HG03469 (cell line): ENCODE measurements at regions not wholly inside any gene's neighbourhood (a gene's known extent, or its start where the extent isn't known, plus 50 kb on each side); places are given as distances from the start of the nearest gene placed in this dataset.

Experiments
- ATAC-seq: cut with Tn5 transposase; IDR thresholded peaks from one replicate; pipeline ENCODE4 v1.9.1; 2021; ENCODE audit warnings: mild to moderate bottlenecking, moderate library complexity, moderate number of reproducible peaks; ENCODE audit not compliant: unreplicated experiment

- ATAC-seq, result no peak
Observed at GRCh38 chr6:6885521-6886170, 222.1 kb upstream of the RREB1 start.

DNA sequence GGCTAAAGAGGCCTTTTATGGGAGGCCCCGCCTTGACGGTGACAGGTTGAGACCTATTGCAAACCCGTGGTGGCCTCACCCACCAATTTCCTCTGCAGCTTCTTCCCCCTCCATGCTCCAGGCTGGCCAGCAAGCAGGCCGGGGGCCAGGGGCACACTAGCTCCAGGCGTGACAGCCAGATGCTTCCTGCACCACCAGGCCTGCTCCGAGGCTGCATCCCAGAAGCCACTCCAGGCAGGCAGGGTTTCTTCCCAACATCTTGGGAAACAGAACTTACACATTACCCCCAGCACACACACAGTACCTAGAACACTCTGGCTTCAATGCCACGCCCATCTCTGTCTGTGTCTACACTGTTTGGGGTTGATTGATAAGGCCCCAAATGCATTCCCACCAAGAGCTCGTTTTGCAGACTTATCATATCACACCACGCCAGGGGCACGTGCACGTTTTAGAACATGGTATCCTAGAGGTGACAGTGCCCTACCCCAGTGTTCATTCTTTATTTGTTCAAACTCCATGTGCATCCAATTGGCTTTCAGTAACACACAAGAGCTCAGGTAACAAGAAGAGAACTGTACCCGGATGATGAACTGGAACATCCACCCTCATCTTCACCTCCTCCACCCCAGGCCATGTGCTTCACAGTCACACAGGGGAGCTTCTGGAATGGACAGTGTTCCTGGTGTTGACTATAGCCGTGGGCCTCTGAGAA, 221.4 kb upstream of the RREB1 start:
- ATAC-seq, result no peak

GRCh38 chr6:6886886-6887285, 220.9 kb upstream of the RREB1 start:
- no peak for ATAC-seq

DNA sequence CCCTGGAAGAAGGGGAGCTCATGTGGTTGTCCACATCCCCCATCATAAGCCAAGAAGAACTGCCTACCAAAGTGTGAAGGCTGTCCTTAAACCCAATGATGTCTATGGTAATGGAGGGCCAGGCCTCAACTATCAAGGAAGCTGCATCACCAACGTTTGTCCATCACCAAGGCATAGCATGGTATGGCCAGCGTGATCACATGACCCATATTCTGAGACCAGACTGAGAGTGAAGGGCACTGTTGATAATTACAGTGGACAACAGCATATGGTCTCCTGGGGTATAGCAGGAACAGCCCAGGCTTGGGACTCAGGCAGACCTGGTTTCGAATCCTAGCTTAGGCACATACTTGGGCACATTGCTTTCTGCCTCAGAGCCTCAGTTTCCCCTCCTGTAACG, 218.2 kb upstream of the RREB1 start:
- ATAC-seq, result no peak

GRCh38 chr6:6890400-6890858, 217.3 kb upstream of the RREB1 start:
- no peak for ATAC-seq

- ATAC-seq, result no peak
Observed at GRCh38 chr6:6891125-6891721, 216.5 kb upstream of the RREB1 start.

DNA sequence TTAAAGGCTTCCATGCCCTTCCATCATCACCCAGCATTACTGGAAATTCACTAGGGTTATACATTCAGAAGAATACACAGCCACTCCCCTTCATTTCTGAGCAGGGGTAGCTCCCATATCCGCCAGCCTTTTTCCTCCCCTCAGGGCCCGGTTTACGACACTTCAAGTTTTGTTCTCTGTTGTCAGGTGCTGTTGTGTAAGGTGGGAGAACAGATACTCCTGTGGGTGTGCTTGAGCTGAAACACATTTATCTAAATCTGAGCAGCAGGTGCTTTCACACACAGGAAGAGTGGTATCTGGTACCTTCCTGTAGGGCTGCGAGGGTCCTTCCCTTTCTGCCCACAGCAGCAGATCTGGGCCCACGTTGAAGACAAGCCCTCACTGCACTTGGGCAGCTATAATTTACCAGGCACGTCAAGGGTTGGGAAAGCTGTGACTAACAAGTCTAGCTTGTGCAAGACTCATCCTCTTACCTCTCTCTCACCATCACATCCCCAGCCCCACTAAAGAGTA, 215.8 kb upstream of the RREB1 start:
- ATAC-seq, result no peak

DNA sequence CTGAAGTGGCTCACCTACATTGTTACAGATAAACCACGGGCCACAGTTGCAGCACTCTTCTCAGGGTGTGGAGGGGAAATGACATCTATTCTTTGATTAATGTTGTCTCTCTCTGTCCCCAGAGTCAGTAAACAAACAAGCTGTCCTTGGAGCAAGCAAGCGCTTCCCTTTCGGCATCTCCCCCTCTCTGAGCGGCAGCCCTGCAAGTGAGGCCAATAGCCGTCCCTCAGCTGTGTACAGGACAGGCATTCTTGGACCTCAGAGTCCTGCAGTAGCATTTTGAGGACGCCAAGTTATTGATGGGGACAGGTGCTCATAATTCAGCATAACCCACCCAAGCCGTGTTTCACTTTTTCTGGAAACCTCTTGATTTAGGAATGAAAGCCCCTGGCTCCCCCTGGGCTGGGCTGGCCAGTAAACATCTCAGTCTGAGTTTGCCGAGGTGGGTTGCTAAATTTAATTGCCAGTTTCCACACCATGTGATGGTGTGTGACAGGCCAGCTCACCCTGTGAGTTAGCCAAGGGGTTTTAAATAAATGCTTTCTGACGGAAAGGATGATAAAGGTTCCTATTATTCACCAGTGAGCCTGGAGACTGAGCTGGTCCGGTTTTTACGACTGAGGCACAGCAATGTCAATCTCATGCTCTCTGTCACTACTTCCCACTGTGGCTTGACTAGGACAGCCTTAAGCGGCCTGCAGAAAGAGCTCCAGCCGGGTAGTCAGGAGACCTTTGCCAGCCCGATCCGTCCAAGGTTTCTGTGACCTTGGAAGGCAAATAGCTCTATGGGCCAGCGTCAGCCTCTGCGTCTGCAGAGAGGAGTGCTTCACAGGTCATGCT, 214.8 kb upstream of the RREB1 start:
- no peak for ATAC-seq

DNA sequence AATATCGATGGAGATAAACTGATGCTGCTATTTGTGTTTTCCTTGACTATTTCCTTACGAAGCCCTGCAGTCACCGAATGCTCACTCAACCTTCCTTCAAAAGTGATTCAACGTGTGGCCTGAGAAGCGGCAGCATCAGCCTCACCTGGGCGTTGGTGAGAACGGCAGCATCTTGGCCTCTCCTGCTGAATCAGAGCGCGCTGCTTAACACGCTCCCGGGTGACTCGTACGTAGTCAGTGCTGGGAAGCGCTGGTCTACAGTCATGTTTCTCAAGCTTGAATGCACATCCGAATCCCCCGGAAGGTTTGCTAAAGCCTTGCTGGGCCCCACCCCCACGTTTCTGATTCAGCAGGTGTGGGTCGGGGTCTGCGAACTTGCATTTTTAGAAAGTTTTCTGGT, 214.1 kb upstream of the RREB1 start:
- ATAC-seq, result no peak

DNA sequence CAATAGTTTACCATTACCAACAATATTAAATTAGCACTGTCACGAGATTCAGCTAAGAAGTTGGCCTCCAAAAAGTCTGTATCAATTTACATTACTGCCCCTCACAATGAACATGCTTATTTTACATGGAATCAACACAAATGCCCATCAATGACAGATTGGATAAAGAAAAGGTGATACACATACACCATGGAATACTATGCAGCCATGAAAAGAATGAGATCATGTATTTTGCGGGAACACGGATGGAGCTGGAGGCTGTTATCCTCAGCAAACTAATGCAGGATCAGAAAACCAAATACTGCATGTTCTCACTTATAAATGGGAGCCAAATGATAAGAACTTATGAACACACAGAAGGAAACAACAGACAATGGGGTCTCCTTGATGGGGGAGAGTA, 211.8 kb upstream of the RREB1 start:
- no peak for ATAC-seq

DNA sequence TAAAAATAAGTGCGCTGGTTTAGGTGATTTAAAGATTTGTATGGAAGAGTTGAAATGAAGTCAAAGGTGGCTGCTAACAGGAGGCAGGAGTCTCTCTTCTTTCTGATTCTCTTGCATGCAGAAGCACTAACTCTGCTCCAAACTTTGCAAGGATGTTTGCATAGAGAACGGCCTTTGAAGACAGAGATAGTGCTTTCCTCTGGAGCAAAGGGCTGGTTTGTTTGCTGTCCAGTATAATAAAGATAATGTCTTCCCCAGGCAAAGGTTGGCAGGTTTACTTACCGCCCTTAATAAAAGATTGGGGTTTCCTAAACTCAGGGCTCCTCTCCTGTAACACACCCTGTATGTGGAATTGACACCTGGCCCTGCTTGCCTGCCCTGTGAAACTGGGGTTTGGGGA, 210.6 kb upstream of the RREB1 start:
- ATAC-seq, result no peak

GRCh38 chr6:6900569-6901204, 207.1 kb upstream of the RREB1 start:
- ATAC-seq, result no peak

GRCh38 chr6:6901205-6901719, 206.5 kb upstream of the RREB1 start:
- no peak for ATAC-seq

DNA sequence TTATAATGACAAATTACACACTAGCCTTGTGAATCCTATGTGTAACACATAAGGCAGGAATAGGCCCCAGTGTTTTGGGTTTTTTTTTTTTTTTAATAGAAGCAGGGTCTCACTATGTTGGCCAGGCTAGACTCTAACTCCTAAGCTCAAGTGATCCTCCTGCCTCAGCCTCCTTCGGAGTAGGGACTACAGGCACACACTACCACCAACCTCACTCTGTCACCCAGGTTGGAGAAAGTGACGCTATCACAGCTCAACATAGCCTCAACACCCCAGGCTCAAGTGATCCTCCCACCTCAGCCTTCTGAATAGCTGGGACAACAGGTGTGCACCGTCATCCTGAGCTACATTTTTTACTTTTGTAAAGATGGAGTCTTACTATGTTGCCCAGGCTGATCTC, 205.8 kb upstream of the RREB1 start:
- ATAC-seq, result no peak

- no peak for ATAC-seq
Observed at GRCh38 chr6:6905961-6906518, 201.7 kb upstream of the RREB1 start.

DNA sequence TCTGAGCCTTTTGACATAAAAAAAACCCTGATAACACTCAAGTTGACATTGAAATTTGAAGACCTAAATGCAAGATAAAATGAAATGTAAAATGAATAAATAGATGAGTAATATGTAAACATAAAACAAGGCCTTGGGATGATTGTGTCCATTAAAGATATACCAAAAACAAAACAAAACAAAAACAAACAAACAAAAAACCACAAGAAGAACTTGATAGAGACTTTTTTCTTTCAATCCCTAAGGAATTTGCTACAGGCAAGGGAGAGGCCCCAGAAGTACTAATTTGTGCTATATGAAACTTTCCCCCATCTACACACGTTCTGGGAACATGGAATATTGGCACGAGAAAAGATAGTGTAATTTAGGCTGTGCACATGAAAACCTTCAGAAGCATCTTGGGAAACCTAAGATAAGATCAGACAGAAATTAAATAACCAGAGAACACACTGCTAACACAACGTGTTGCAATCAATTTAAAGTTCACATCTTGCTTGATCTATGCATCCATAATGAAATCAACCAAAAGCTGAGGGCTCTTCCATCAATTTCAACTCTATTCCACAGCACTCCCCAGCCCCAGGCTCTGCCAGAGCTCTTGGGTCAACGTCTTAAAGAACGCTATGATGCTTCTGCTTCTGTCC, 201.1 kb upstream of the RREB1 start:
- no peak for ATAC-seq

- no peak for ATAC-seq
Observed at GRCh38 chr6:6907286-6907685, 200.5 kb upstream of the RREB1 start.

DNA sequence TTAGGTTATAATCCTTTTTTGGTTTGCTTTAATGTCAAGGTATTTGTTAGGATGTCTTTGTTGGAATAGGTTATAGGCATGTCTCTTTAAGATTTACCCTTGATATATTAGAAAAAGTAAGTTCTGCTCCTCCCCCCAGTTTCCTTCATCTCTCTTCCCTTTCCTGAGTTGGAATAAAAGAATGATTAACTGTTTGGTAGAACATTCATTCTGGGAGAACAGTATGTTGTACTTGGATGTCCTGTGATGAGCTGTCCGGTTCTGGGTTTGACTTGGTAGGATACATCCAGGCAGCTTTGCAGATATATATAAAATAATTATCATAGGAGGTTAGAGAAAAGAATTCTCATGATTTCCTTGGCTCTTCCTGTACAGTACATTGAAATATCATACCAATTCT, 199.6 kb upstream of the RREB1 start:
- ATAC-seq, result no peak

DNA sequence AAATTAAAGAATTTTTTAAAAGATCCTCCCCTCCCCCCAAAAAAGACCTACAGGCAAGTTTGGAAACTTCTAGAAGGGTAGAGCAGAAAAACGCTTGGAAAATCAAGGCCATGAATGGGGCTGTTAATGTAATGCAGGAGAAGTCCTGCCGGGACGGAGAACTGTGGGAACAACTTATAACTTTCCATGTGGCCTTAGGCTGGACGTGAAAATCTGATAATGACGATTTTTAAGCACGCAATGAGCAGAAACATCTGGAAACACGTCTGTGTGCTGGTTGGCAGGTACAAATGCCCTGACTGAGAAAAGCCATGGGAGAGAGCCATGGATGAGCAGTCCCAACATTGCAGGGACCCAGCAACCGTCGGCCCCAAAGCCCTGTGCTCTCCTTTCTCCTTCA, 198.7 kb upstream of the RREB1 start:
- ATAC-seq, result no peak
